ENCODE measurements at regions not wholly inside any gene's neighbourhood (a gene's known extent, or its start where the extent isn't known, plus 50 kb on each side); places are given as distances from the start of the nearest gene placed in this dataset.

- TF ChIP-seq CTCF (IDR thresholded peaks at IDR 0.05; ENCODE audit: low read depth, low read length, poor library complexity, severe bottlenecking) (no peak), EZH2phosphoT487 (IDR thresholded peaks at IDR 0.05; ENCODE audit: borderline replicate concordance, low read length) (no peak)
These were observed 174.8 kb downstream of the LRIG3 start for GRCh38 chr12:58745348-58746125.

Measured in DOHH2 (cell line).